GM12878 (cell line): ENCODE measurements at regions not wholly inside any gene's neighbourhood (a gene's known extent, or its start where the extent isn't known, plus 50 kb on each side); places are given as distances from the start of the nearest gene placed in this dataset.
"Not testable (repeated sequence)": the region's sequence is repeated elsewhere in the genome, so short reads cannot be mapped to it uniquely, and the experiment has no call there.

ENCODE experiments used
- ATAC-seq: fragments of 200-7000 bp; cut with Tn5 transposase; 3 replicates; pipeline ENCODE4 v1.9.1; 2020; ENCODE audit warnings: mild to moderate bottlenecking, moderate library complexity
- BruUV-seq: library from RNA; stranded (reverse); fragments of 400-500 nt; replicated peaks from 2 replicates; lab custom pipeline; 2021; lab: Mats Ljungman, UMichigan
- CTCF ChIA-PET: fragments of 300-600 bp; sonication (Branson Sonifier 250); formaldehyde crosslinking; extraction: SDS; loops from one replicate; lab custom pipeline; 2021; ENCODE audit warnings: inconsistent platforms; lab: Yijun Ruan, JAX
- POLR2A ChIA-PET: fragments of 350-600 bp; formaldehyde crosslinking; extraction: SDS; loops from one replicate; lab custom pipeline; 2021; ENCODE audit warnings: inconsistent platforms; lab: Charles Lee
- RAD21 ChIA-PET: fragments of 300-600 bp; sonication (Branson Sonifier 250); formaldehyde crosslinking; loops from one replicate; lab custom pipeline; 2023; ENCODE audit warnings: antibody characterized with exemption; ENCODE audit not compliant: unreplicated experiment; lab: Charles Lee
- SMC1A ChIA-PET: fragments of 300-600 bp; sonication (Branson Sonifier 250); formaldehyde crosslinking; loops from one replicate; lab custom pipeline; 2023; ENCODE audit not compliant: unreplicated experiment, uncharacterized antibody; lab: Charles Lee
- DNase-seq: peaks from one replicate; pipeline ENCODE4 v3.0.0-alpha.2; 2011; ENCODE audit warnings: low read depth, low spot score
- FAIRE-seq: peaks from 3 replicates; lab custom pipeline; 2011; peaks lifted over from hg19 to GRCh38; lab: Jason Lieb, UNC
- H2AFZ ChIP-seq: 2 replicates; pipeline ENCODE4 v1.6.0; 2011; ENCODE audit warnings: low read depth, low read length, control low read depth; ENCODE audit not compliant: control insufficient read depth
- H3K27ac ChIP-seq: 2 replicates; pipeline ENCODE4 v1.5.1; 2011; ENCODE audit warnings: control low read depth; ENCODE audit not compliant: control insufficient read depth, insufficient read depth
- H3K27me3 ChIP-seq, 2 experiments: replicated peaks in 1 of 2; 2 replicates each; pipeline versions ENCODE4 v1.6.0 to v1.6.1; 2011; ENCODE audit warnings: low read length in 1 of 2; ENCODE audit not compliant: control insufficient read depth in 2 of 2, insufficient read depth in 2 of 2
- H3K36me3 ChIP-seq, 2 experiments: 2 replicates each; pipeline ENCODE4 v1.5.1; 2011; ENCODE audit warnings: low read length in 1 of 2; ENCODE audit not compliant: control insufficient read depth in 2 of 2, insufficient read depth in 2 of 2
- H3K4me1 ChIP-seq: 2 replicates; pipeline ENCODE4 v1.6.1; 2011; ENCODE audit warnings: mild to moderate bottlenecking, low read length, moderate library complexity, mixed read lengths; ENCODE audit not compliant: control insufficient read depth, insufficient read depth
- H3K4me2 ChIP-seq: 2 replicates; pipeline ENCODE4 v1.6.0; 2011; ENCODE audit warnings: control low read depth; ENCODE audit not compliant: control insufficient read depth, insufficient read depth
- H3K4me3 ChIP-seq: fragments of 200-600 bp; sonication (generic); 2 replicates; pipeline ENCODE4 v1.5.1; 2016
- H3K79me2 ChIP-seq: 2 replicates; pipeline ENCODE4 v1.6.0; 2011; ENCODE audit warnings: low read length; ENCODE audit not compliant: control insufficient read depth, insufficient read depth
- H3K9ac ChIP-seq: 2 replicates; pipeline ENCODE4 v1.8.0; 2011; ENCODE audit warnings: low read length, control low read depth, mixed read lengths; ENCODE audit not compliant: control insufficient read depth, insufficient read depth
- H3K9me3 ChIP-seq: replicated peaks from 3 replicates; pipeline ENCODE4 v1.5.1; 2011; ENCODE audit warnings: mild to moderate bottlenecking, low read length; ENCODE audit not compliant: control insufficient read depth, insufficient read depth
- H4K20me1 ChIP-seq: 2 replicates; pipeline ENCODE4 v1.6.0; 2011; ENCODE audit not compliant: control insufficient read depth, insufficient read depth
- IKZF1 ChIP-seq: fragments of 450-650 bp; conservative IDR thresholded peaks from 2 replicates; pipeline ENCODE4 v1.6.1; 2017; ENCODE audit warnings: antibody characterized with exemption, mild to moderate bottlenecking
- MTA2 ChIP-seq: fragments of 450-650 bp; IDR thresholded peaks from 2 replicates; pipeline ENCODE4 v1.6.1; 2016; ENCODE audit warnings: low read depth, mild to moderate bottlenecking, moderate library complexity
- SIX5 ChIP-seq: IDR thresholded peaks from 2 replicates; pipeline ENCODE4 v1.6.1; 2011; ENCODE audit warnings: mild to moderate bottlenecking, low read depth, low read length, moderate library complexity; ENCODE audit not compliant: severe bottlenecking
- SMAD5 ChIP-seq: IDR thresholded peaks from 2 replicates; pipeline ENCODE4 v1.6.1; 2016; ENCODE audit warnings: antibody characterized with exemption, low read depth
- WRNIP1 ChIP-seq: IDR thresholded peaks from 2 replicates; pipeline ENCODE4 v1.6.1; 2011; ENCODE audit warnings: low read depth, low read length, improper control_type of control experiment, borderline replicate concordance
- WGBS: methylation state at CpG from one replicate; pipeline ENCODE4 v1.1.6; 2016; ENCODE audit warnings: low lambda C conversion rate; ENCODE audit not compliant: insufficient replicate concordance, insufficient coverage; ENCODE audit errors: missing lambda C conversion rate; 5-methylcytosine and 5-hydroxymethylcytosine counted together
- in situ Hi-C: fragments of 300-500 bp; cut with MboI; formaldehyde crosslinking; loops from 9 replicates; pipeline ENCODE4 v1.14.3; 2018; ENCODE audit warnings: mixed read lengths
- intact Hi-C: fragments of 100-400 bp; cut with micrococcal nuclease; formaldehyde crosslinking; loops from one replicate; pipeline ENCODE4 v1.14.2; 2022; ENCODE audit not compliant: unreplicated experiment
- TF ChIP-seq, protein P1 (sequence below): fragments of 450-650 bp; IDR thresholded peaks from 2 replicates; pipeline ENCODE4 v1.6.1; 2018; ENCODE audit warnings: borderline replicate concordance, mild to moderate bottlenecking; ENCODE audit not compliant: partially characterized antibody
- TF ChIP-seq, protein P2 (sequence below): fragments of 450-650 bp; IDR thresholded peaks from 2 replicates; pipeline ENCODE4 v1.6.1; 2017; ENCODE audit warnings: mild to moderate bottlenecking, low read depth, inconsistent platforms; ENCODE audit not compliant: poor library complexity, severe bottlenecking

DNA sequence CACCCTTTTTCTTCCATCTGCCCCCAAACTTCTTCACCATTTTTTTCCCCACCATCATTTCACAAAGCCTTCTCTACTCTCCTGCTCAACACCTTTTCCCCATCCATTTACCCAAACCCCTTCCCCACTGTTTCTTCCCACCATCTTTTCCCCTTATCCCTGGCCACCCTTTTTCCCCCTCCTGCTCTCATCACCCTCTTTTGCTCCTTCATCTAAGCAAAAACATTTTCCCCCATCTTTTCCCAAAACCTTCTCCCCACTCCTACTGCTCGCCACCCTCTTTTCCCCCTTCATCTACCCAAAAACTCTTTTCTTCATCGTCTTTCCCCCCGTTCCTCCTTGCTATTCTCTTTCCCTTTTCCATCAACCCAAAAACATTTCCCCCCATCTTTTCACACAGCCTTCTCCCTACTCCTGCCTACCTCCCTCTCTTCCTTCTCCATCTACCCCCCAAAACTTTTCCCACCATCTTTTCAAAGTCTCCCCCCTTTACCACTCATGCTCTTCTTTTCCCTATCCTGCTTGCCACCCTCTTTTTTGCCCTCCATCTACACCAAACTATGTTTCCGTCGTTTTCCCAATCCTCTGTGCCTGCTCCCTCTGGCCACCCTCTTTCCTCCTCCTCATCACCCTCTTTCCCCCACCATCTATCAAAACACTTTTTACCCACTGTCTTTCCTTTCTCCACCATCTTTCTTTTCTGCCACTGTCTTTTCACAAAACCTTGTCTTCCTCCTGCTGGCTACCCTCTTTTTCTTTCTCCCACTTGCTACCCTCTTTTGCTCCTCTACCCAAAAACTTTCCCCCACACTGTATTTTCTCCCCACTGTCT lies 205.8 kb upstream of the WSB1 start (continued):
- TF ChIP-seq, protein P1, sequence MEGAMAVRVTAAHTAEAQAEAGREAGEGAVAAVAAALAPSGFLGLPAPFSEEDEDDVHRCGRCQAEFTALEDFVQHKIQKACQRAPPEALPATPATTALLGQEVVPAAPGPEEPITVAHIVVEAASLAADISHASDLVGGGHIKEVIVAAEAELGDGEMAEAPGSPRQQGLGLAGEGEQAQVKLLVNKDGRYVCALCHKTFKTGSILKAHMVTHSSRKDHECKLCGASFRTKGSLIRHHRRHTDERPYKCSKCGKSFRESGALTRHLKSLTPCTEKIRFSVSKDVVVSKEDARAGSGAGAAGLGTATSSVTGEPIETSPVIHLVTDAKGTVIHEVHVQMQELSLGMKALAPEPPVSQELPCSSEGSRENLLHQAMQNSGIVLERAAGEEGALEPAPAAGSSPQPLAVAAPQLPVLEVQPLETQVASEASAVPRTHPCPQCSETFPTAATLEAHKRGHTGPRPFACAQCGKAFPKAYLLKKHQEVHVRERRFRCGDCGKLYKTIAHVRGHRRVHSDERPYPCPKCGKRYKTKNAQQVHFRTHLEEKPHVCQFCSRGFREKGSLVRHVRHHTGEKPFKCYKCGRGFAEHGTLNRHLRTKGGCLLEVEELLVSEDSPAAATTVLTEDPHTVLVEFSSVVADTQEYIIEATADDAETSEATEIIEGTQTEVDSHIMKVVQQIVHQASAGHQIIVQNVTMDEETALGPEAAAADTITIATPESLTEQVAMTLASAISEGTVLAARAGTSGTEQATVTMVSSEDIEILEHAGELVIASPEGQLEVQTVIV = no peak
- no peak for TF ChIP-seq MTA2
- TF ChIP-seq SIX5 = no peak
- TF ChIP-seq, all 136 proteins: peak for 0

DNA sequence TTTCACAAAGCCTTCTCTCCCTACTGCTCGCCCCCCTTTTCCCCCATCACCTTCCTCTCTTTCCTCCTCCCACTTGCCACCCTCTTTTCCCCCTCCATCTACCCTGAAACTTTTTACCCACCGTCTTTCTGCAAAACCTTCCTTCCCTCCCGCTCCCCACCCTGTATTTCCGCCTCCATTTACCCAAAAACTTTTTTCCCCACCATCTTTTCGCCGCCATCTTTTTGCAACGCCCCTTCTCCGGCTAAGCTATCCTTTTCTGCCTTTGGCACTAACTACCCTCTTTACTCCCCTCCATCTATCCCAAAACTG lies 205.2 kb upstream of the WSB1 start:
- no peaks in the 10 kb centered on the region for H3K27me3 ChIP-seq
- ChIA-PET RAD21 (no interaction called here), CTCF (no interaction called here), SMC1A (no interaction called here), POLR2A (no interaction called here)
- no peaks in the 10 kb centered on the region for H3K36me3 ChIP-seq
- intact Hi-C loops = no loop called here
- no peak for ATAC-seq
- no peak overlapping the region for H3K27ac ChIP-seq
- no peaks in the 10 kb centered on the region for H3K4me1 ChIP-seq
- no peaks in the 10 kb centered on the region for H4K20me1 ChIP-seq
- no peak for FAIRE-seq
- BruUV-seq = no TSS peak
- H3K4me2 ChIP-seq = no peak overlapping the region
- no peak overlapping the region for H2AFZ ChIP-seq
- WGBS = 51% methylated on average over 6 of the region's 8 CpGs
- TF ChIP-seq SMAD5 = no peak
- TF ChIP-seq, protein P2, sequence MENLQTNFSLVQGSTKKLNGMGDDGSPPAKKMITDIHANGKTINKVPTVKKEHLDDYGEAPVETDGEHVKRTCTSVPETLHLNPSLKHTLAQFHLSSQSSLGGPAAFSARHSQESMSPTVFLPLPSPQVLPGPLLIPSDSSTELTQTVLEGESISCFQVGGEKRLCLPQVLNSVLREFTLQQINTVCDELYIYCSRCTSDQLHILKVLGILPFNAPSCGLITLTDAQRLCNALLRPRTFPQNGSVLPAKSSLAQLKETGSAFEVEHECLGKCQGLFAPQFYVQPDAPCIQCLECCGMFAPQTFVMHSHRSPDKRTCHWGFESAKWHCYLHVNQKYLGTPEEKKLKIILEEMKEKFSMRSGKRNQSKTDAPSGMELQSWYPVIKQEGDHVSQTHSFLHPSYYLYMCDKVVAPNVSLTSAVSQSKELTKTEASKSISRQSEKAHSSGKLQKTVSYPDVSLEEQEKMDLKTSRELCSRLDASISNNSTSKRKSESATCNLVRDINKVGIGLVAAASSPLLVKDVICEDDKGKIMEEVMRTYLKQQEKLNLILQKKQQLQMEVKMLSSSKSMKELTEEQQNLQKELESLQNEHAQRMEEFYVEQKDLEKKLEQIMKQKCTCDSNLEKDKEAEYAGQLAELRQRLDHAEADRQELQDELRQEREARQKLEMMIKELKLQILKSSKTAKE = no peak
- no peak for TF ChIP-seq IKZF1
- TF ChIP-seq WRNIP1 = no peak
- H3K9ac ChIP-seq = no peak overlapping the region
- H3K9me3 ChIP-seq = no peaks in the 10 kb centered on the region; the same call in 2 of the 3 replicates
- no peak for DNase-seq
- in situ Hi-C loops = no loop called here
- no peaks in the 10 kb centered on the region for H3K79me2 ChIP-seq
- H3K4me3 ChIP-seq = no peak overlapping the region

DNA sequence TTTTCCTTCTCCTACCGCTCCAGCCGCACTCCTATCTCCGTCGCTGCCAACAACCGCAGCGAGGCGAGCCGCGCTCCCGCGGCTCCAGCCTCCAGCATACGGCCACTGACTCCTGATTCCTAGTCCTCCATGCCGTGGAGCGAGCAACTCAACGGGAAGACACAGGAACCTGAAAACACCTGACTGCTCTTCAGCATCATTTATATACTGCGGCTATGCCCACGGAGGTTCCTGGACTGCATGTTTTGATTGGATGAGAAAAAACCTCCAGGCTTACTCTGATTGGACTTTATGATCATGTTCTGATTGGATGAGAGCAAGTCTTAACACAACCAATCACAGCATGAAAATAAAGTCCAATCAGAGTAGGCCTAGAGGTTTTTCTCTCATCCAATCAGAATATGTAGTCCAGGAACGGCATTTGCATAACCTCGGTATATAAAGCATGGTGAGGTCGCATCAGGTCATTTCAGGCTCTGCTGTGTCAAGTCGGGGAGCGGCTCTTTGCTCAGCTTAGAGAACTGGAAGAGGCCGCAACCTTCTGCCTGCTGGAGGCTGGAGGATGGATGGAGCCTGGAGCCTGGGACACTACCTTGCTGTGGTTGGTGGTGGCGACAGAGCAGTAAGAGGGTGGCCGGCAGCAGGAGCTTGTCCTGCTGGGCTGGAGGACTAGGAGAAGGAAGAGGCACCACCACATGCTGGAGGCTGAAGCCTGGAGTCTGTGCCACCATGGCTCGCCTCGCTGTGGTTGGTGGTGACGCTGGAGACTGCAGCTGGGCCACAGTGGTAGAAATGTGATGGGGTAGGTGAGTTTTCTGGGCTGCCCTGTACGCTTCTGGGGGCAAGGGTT lies 204.6 kb upstream of the WSB1 start:
- SMC1A ChIA-PET, POLR2A ChIA-PET, H3K4me2 ChIP-seq, FAIRE-seq, H3K27ac ChIP-seq, DNase-seq, H3K9me3 ChIP-seq, BruUV-seq, H3K27me3 ChIP-seq, H4K20me1 ChIP-seq, RAD21 ChIA-PET, H3K9ac ChIP-seq, H3K36me3 ChIP-seq, intact Hi-C loops, H3K4me3 ChIP-seq, H3K79me2 ChIP-seq, in situ Hi-C loops, H3K4me1 ChIP-seq, ATAC-seq, H2AFZ ChIP-seq, CTCF ChIA-PET: not testable (repeated sequence)
- 64% methylated on average over 29 of the region's 29 CpGs for WGBS
